HepG2 (cell line): ENCODE measurements at regions not wholly inside any gene's neighbourhood (a gene's known extent, or its start where the extent isn't known, plus 50 kb on each side); places are given as distances from the start of the nearest gene placed in this dataset.

Source experiments
- ATAC-seq: fragments of 200-7000 bp; cut with Tn5 transposase; 3 replicates; pipeline ENCODE4 v1.9.1; 2020; ENCODE audit warnings: mild to moderate bottlenecking, moderate library complexity
- BruUV-seq: library from RNA; stranded (reverse); fragments of 400-500 nt; replicated peaks from 2 replicates; lab custom pipeline; 2021; lab: Mats Ljungman, UMichigan
- CTCF ChIA-PET: fragments of 300-600 bp; formaldehyde crosslinking; extraction: SDS; loops from one replicate; lab custom pipeline; 2021; ENCODE audit warnings: low total read pairs, inconsistent platforms, low intra/inter-chr PET ratio; lab: Yijun Ruan, JAX
- POLR2A ChIA-PET: fragments of 350-600 bp; sonication (Branson Sonifier 250); formaldehyde crosslinking; loops from one replicate; lab custom pipeline; 2020; ENCODE audit warnings: antibody characterized with exemption, inconsistent platforms; lab: Yijun Ruan, JAX
- DNase-seq: peaks from one replicate; pipeline ENCODE4 v3.0.0-alpha.2; 2015; ENCODE audit warnings: low spot score
- FAIRE-seq: peaks from 3 replicates; lab custom pipeline; 2011; peaks lifted over from hg19 to GRCh38; lab: Jason Lieb, UNC
- H2AFZ ChIP-seq: one replicate; pipeline ENCODE4 v1.6.1; 2011; ENCODE audit warnings: low read length, inconsistent platforms
- H3K27ac ChIP-seq: fragments of 300-600 bp; 3 replicates; pipeline ENCODE4 v1.8.0; 2011; ENCODE audit warnings: mixed run types, mild to moderate bottlenecking, mixed read lengths, low read length, inconsistent platforms; ENCODE audit not compliant: insufficient read depth; ENCODE audit errors: extremely low read length
- H3K27me3 ChIP-seq, 2 experiments: fragments of 200-600 bp in 1 of 2; 2 replicates in 1 of 2; 3 replicates in 1 of 2; pipeline versions ENCODE4 v1.6.0 to v1.8.0; 2011; ENCODE audit warnings: low read length in 2 of 2, mild to moderate bottlenecking in 2 of 2, moderate library complexity in 2 of 2, inconsistent platforms in 1 of 2; ENCODE audit not compliant: insufficient read depth in 2 of 2, control insufficient read depth in 1 of 2
- H3K36me3 ChIP-seq, 2 experiments: fragments of 200-600 bp in 1 of 2; replicated peaks in 1 of 2; 2 replicates in 1 of 2; 3 replicates in 1 of 2; pipeline versions ENCODE4 v1.5.1 to v1.8.0; 2011; ENCODE audit warnings: low read length in 2 of 2, inconsistent platforms in 1 of 2; ENCODE audit not compliant: insufficient read depth in 2 of 2, control insufficient read depth in 1 of 2
- H3K4me1 ChIP-seq: 2 replicates; pipeline ENCODE4 v1.5.1; 2012; ENCODE audit warnings: low read length, inconsistent platforms; ENCODE audit not compliant: insufficient read depth
- H3K4me2 ChIP-seq: 2 replicates; pipeline ENCODE4 v1.6.0; 2011; ENCODE audit warnings: low read depth, low read length, inconsistent platforms
- H3K4me3 ChIP-seq, 3 experiments: fragments of 200-600 bp in 1 of 3; sonication (generic), shearing (Covaris generic) in 1 of 3; replicated peaks in 1 of 3; 2 replicates each; pipeline ENCODE4 v1.5.1; 2011 to 2016; ENCODE audit warnings: low read length in 3 of 3, inconsistent platforms in 2 of 3, low read depth in 2 of 3, mild to moderate bottlenecking in 2 of 3, control low read depth in 1 of 3, mixed read lengths in 1 of 3; ENCODE audit not compliant: insufficient read depth in 1 of 3
- H3K79me2 ChIP-seq: one replicate; pipeline ENCODE4 v1.6.1; 2011; ENCODE audit warnings: low read length, inconsistent platforms; ENCODE audit not compliant: insufficient read depth
- H3K9ac ChIP-seq: 2 replicates; pipeline ENCODE4 v1.6.0; 2011; ENCODE audit warnings: mild to moderate bottlenecking, low read depth, low read length, inconsistent platforms; ENCODE audit not compliant: insufficient read depth
- H3K9me3 ChIP-seq: 2 replicates; pipeline ENCODE4 v1.5.1; 2012; ENCODE audit warnings: mild to moderate bottlenecking, low read length
- H4K20me1 ChIP-seq: 2 replicates; pipeline ENCODE4 v1.6.0; 2011; ENCODE audit warnings: inconsistent platforms, mild to moderate bottlenecking, low read length, moderate library complexity; ENCODE audit not compliant: insufficient read depth
- AKAP8 ChIP-seq: sonication (generic); formaldehyde crosslinking; IDR thresholded peaks from 2 replicates; pipeline ENCODE4 v1.5.1; 2020; ENCODE audit warnings: mild to moderate bottlenecking, missing genetic modification reagents
- BORCS8-MEF2B ChIP-seq: sonication (generic); formaldehyde crosslinking; IDR thresholded peaks from 2 replicates; pipeline ENCODE4 v1.8.0; 2022; ENCODE audit warnings: mild to moderate bottlenecking, missing genetic modification reagents
- CBX5 ChIP-seq: sonication (generic); formaldehyde crosslinking; IDR thresholded peaks from 2 replicates; pipeline ENCODE4 v1.4.0; 2020; ENCODE audit warnings: missing genetic modification reagents, borderline replicate concordance
- HDAC2 ChIP-seq: sonication (generic); formaldehyde crosslinking; IDR thresholded peaks from 2 replicates; pipeline ENCODE4 v1.4.0; 2020; ENCODE audit warnings: missing genetic modification reagents
- HNF4A ChIP-seq: sonication (generic); formaldehyde crosslinking; IDR thresholded peaks from 2 replicates; pipeline ENCODE4 v1.4.0; 2020; ENCODE audit warnings: missing genetic modification reagents
- NFKB2 ChIP-seq: sonication (generic); formaldehyde crosslinking; IDR thresholded peaks from 2 replicates; pipeline ENCODE4 v1.4.0; 2020; ENCODE audit warnings: missing genetic modification reagents, borderline replicate concordance
- TOE1 ChIP-seq: sonication (generic); formaldehyde crosslinking; IDR thresholded peaks from 2 replicates; pipeline ENCODE4 v1.4.0; 2020; ENCODE audit warnings: mild to moderate bottlenecking, missing genetic modification reagents
- ZNF121 ChIP-seq: sonication (generic); formaldehyde crosslinking; IDR thresholded peaks from 2 replicates; pipeline ENCODE4 v1.5.0; 2020; ENCODE audit warnings: mild to moderate bottlenecking, missing genetic modification reagents
- ZNF20 ChIP-seq: sonication (generic); formaldehyde crosslinking; IDR thresholded peaks from 2 replicates; pipeline ENCODE4 v1.4.0; 2020; ENCODE audit warnings: mild to moderate bottlenecking, moderate library complexity, missing genetic modification reagents
- ZNF234 ChIP-seq: sonication (generic); formaldehyde crosslinking; conservative IDR thresholded peaks from 2 replicates; pipeline ENCODE4 v1.5.1; 2020; ENCODE audit warnings: mild to moderate bottlenecking, missing genetic modification reagents
- ZNF556 ChIP-seq: sonication (generic); formaldehyde crosslinking; IDR thresholded peaks from 2 replicates; pipeline ENCODE4 v1.4.0; 2020; ENCODE audit warnings: mild to moderate bottlenecking, missing genetic modification reagents, borderline replicate concordance
- ZNF615 ChIP-seq: sonication (generic); formaldehyde crosslinking; IDR thresholded peaks from 2 replicates; pipeline ENCODE4 v1.5.0; 2020; ENCODE audit warnings: mild to moderate bottlenecking, missing genetic modification reagents, borderline replicate concordance
- ZNF616 ChIP-seq: sonication (generic); formaldehyde crosslinking; IDR thresholded peaks from 2 replicates; pipeline ENCODE4 v1.5.0; 2020; ENCODE audit warnings: low read depth, mild to moderate bottlenecking, missing genetic modification reagents
- ZNF747 ChIP-seq: sonication (generic); formaldehyde crosslinking; IDR thresholded peaks from 2 replicates; pipeline ENCODE4 v1.8.1; 2023; ENCODE audit warnings: missing genetic modification reagents, mild to moderate bottlenecking, borderline replicate concordance
- ZNF790 ChIP-seq: sonication (generic); formaldehyde crosslinking; IDR thresholded peaks from 2 replicates; pipeline ENCODE4 v1.8.0; 2022; ENCODE audit warnings: missing genetic modification reagents, mild to moderate bottlenecking, borderline replicate concordance
- ZNF816 ChIP-seq: sonication (generic); formaldehyde crosslinking; IDR thresholded peaks from 2 replicates; pipeline ENCODE4 v1.8.0; 2022; ENCODE audit warnings: missing genetic modification reagents, mild to moderate bottlenecking, borderline replicate concordance
- WGBS: methylation state at CpG from one replicate; pipeline ENCODE4 v1.1.6; 2017; ENCODE audit warnings: low lambda C conversion rate; 5-methylcytosine and 5-hydroxymethylcytosine counted together
- in situ Hi-C: cut with HindIII; loops from 2 replicates; pipeline ENCODE4 v1.10.0; 2017; ENCODE audit warnings: low pct_unique_long_range_greater_than_20kb; ENCODE audit not compliant: extremely low pct_ligation_motif_present
- intact Hi-C: fragments of 100-400 bp; cut with micrococcal nuclease; formaldehyde crosslinking; loops from one replicate; pipeline ENCODE4 v1.10.0; 2022; ENCODE audit not compliant: unreplicated experiment
- TF ChIP-seq, protein P1 (sequence below): IDR thresholded peaks from 2 replicates; pipeline ENCODE4 v1.6.1; 2016; ENCODE audit warnings: missing genetic modification reagents, missing compliant biosample characterization
- TF ChIP-seq, protein P2 (sequence below): sonication (generic); formaldehyde crosslinking; IDR thresholded peaks from 2 replicates; pipeline ENCODE4 v1.8.0; 2022; ENCODE audit warnings: missing genetic modification reagents, mild to moderate bottlenecking, moderate library complexity, borderline replicate concordance

DNA sequence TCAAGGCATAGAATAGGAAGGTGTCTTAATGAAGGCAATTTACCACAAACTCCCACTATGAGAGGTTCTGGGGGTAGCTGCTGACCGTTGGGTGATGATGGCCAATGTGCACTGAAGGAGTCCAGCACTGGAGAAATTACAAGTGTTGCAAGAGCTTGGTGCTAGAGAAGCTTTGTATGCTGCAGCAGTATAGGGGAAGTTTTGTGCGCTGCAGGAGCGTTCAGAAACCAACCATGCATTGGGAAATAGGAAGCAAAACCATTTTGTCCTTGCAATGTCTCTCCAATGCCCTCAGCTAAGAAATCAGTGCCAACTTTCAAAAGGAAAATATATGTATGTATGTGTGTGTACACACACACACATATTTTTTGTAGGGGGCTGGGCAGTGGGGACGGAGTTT is 441.6 kb upstream of the NAALADL2 start (continued):
- no peak for TF ChIP-seq ZNF556 (CRISPR knock-in tag)
- TF ChIP-seq ZNF790 = no peak

DNA sequence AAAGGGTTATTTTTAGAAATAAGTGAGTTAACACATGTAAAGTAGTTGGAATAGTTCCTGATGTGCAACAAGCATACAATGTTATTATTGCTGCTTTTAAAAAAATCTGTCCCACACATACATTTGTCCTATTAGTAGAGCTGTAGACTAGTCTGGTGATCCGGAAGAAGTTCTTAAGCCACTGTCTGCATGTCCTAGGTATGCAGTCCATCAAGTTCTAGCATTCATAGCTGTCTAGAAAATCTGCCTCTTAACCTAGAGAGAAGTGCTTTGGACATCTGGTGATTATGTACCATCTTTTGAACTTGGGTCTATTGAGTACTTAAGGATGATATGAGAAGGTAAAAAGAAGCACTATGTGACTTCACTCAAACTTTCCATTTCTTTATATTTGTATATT is 439.9 kb upstream of the NAALADL2 start:
- Histone ChIP-seq H2AFZ (no peak overlapping the region), H3K9me3 (no peaks in the 10 kb centered on the region), H3K9ac (no peak overlapping the region), H3K36me3 (no peaks in the 10 kb centered on the region), H3K4me1 (no peaks in the 10 kb centered on the region), H3K79me2 (no peaks in the 10 kb centered on the region), H4K20me1 (no peaks in the 10 kb centered on the region), H3K4me2 (no peak overlapping the region), H3K27ac (no peak overlapping the region), H3K27me3 (no peaks in the 10 kb centered on the region), H3K4me3 (no peak overlapping the region)
- intact Hi-C loops (no loop called here), in situ Hi-C loops (no loop called here)
- TF ChIP-seq TOE1 (CRISPR knock-in tag) = no peak
- TF ChIP-seq HDAC2 (CRISPR knock-in tag) = no peak
- TF ChIP-seq CBX5 (CRISPR knock-in tag) = no peak
- TF ChIP-seq, protein P1, sequence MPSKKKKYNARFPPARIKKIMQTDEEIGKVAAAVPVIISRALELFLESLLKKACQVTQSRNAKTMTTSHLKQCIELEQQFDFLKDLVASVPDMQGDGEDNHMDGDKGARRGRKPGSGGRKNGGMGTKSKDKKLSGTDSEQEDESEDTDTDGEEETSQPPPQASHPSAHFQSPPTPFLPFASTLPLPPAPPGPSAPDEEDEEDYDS (CRISPR knock-in tag) = no peak
- ChIA-PET POLR2A (no interaction called here), CTCF (no interaction called here)
- DNase-seq (no peak), FAIRE-seq (no peak), ATAC-seq (no peak)
- WGBS = 0% methylated on average over 1 of the region's 1 CpG
- no TSS peak for BruUV-seq

DNA sequence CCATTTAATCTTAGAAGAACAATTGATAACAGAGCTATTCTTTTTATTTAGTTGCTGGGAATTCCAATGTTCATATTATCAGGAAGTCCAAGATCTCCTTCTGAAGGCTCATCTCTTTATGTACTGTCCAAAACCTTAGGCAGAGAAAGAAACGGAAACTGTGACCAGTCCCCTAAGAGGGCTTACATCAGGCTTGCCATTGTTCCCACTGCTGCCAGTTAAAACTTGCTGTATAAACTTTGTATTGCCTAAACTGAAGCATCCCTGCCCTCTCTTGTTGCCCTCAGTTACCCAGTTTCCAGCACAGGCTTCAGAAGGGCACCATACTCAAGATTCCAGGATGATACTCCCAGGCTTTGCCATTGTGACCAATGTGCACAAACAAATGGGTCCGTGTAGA is 435.2 kb upstream of the NAALADL2 start:
- Histone ChIP-seq H3K4me2 (no peak overlapping the region), H3K9me3 (no peaks in the 10 kb centered on the region), H3K27ac (no peak overlapping the region), H3K4me1 (no peaks in the 10 kb centered on the region), H3K9ac (no peak overlapping the region), H2AFZ (no peak overlapping the region), H4K20me1 (no peaks in the 10 kb centered on the region), H3K79me2 (no peaks in the 10 kb centered on the region), H3K27me3 (no peaks in the 10 kb centered on the region), H3K4me3 (no peak overlapping the region), H3K36me3 (no peaks in the 10 kb centered on the region)
- no peak for FAIRE-seq
- WGBS = 0% methylated on average over 2 of the region's 2 CpGs
- no TSS peak for BruUV-seq
- DNase-seq = no peak
- ChIA-PET CTCF (no interaction called here), POLR2A (no interaction called here)
- ATAC-seq = no peak
- in situ Hi-C loops = no loop called here
- intact Hi-C loops = no loop called here
- TF ChIP-seq ZNF615 (no peak), NFKB2 (CRISPR knock-in tag) (no peak), ZNF816 (CRISPR knock-in tag) (no peak), ZNF747 (CRISPR knock-in tag) (no peak), HNF4A (CRISPR knock-in tag) (no peak), ZNF121 (CRISPR knock-in tag) (no peak), AKAP8 (CRISPR knock-in tag) (no peak), BORCS8-MEF2B (CRISPR knock-in tag) (no peak), ZNF616 (CRISPR knock-in tag) (no peak), ZNF234 (no peak), ZNF20 (no peak)
- TF ChIP-seq, protein P2, sequence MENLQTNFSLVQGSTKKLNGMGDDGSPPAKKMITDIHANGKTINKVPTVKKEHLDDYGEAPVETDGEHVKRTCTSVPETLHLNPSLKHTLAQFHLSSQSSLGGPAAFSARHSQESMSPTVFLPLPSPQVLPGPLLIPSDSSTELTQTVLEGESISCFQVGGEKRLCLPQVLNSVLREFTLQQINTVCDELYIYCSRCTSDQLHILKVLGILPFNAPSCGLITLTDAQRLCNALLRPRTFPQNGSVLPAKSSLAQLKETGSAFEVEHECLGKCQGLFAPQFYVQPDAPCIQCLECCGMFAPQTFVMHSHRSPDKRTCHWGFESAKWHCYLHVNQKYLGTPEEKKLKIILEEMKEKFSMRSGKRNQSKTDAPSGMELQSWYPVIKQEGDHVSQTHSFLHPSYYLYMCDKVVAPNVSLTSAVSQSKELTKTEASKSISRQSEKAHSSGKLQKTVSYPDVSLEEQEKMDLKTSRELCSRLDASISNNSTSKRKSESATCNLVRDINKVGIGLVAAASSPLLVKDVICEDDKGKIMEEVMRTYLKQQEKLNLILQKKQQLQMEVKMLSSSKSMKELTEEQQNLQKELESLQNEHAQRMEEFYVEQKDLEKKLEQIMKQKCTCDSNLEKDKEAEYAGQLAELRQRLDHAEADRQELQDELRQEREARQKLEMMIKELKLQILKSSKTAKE (CRISPR knock-in tag) = no peak
